Colon (tissue), 2 donors: ENCODE measurements at regions not wholly inside any gene's neighbourhood (a gene's known extent, or its start where the extent isn't known, plus 50 kb on each side); places are given as distances from the start of the nearest gene placed in this dataset.

Source experiments
- FAIRE-seq: peaks from 2 replicates; lab custom pipeline; 2012; peaks lifted over from hg19 to GRCh38; lab: Jason Lieb, UNC
- donor health status: control.
- donor health status: control.

GRCh38 chr7:155919391-155920067 lies 107.3 kb upstream of the SHH start:
- FAIRE-seq = no peak

- FAIRE-seq = no peak
Observed at GRCh38 chr7:155918720-155919390, 106.6 kb upstream of the SHH start.

DNA sequence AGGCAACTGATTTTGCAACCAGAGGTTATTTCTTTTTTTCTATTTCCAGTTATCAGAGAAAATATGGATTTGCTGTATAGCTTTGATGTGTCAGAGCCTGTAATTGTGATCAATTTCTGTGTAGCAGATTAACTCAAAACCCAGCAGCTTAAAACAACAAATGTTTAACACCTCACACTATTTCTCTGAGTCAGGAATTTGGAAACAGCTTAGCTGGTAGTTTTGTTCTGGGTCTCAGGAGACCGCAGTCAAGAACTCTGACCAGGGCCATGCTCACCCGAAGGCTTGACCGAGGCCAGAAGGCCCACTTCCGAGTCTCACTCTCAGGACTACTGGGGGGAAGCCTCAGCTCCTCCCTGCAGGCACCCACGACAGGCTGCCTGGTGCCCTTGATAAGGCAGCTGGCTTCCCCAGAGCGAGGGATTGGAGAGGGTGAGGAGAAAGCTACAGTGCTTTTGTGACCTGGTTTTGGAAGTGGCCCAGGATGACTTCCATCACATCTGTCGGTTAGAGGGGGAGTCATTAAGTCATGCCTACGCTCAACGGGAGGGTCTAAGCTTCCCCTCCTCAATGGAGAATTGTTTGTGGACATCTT lies 105.7 kb upstream of the SHH start:
- FAIRE-seq = no peak

DNA sequence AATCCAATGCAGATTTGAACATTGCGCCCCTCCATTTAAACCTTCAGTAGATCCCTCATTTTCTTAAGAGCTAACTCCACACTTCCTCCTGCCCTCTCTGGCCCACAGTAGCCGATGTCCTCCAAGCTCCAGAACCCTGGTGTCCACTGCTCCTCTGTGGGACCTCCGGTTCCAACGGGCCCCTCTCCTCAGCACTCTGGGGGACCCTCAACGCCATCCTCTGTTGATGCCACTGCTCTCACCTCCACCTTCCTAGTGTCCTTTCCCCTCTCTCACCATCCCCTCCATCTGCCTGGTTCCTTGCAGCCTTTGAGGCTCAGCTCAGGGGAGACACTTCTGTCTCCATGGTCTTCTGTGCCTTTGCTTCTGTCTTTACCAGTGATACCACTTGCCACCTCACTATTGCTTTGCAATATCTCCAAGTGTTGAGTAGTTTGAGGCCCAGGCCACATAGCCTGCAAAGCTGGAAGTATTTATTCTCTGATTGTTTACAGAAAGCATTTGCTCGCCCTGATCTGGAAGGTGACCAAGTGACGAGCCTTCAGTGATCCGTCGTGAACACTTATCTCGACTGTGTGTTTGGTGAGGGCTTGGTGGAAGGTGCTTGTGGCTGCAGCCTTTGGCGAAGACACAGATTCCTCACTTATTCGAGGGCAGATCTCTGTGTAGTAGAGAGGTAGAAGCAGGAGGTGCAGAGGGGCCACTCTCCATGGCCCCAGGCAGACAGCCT lies 104.8 kb upstream of the SHH start:
- no peak for FAIRE-seq

DNA sequence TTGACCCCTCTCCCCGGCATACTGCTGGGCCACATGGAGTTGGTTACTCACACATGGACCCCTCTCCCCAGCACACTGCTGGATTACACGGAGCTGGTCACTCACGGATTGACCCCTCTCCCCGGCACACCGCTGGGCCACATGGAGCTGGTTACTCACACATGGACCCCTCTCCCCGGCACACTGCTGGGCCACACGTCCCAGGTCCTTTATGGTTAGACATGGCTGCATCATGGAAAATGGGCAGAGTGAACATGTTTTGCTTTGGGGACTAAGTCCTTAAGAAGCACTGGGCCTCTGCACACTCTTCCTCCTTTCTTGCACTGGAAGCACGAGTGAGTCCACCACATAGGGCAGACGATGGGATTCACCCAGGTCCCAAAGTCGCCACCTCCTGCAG lies 102.1 kb upstream of the SHH start:
- FAIRE-seq = no peak

DNA sequence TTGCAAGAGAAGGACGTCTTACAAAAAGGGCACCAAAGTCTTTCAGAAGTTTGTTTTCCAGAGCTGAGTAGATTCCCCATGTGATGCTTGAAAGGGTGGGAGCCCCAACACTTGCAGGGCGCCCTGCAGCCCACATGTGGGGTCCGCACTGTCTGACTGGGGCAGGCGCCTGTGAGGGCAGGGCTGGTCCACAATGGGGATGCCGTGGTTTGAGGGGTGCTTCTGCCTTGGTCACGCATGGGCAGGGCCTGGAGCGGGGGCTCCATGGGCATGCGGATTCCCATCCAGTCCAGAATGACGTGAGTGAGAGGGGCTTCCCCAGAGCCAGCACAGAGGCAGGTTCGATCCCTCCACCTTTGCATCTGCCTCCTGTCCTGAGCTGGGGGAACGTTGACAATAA lies 101.5 kb upstream of the SHH start:
- no peak for FAIRE-seq

DNA sequence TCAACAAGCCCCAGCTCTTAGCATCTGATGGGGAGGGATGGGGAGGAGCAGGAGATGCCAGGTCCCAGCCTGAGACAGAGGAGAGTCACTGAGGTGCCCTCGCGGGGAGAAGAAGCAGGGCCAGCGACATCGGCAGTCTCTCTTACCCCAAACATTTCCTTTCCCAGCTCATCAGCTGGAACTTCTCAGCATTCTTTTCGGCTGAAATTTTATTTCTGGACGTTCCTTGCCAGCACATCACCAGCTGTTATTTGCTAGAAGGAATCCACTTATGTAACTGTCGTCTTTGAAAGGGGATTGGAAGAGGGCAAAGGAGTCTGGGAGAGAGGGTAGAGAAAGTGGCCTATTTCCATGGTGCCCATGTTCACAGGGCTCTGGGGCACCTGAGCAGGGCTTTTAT lies 101.0 kb upstream of the SHH start:
- no peak for FAIRE-seq

DNA sequence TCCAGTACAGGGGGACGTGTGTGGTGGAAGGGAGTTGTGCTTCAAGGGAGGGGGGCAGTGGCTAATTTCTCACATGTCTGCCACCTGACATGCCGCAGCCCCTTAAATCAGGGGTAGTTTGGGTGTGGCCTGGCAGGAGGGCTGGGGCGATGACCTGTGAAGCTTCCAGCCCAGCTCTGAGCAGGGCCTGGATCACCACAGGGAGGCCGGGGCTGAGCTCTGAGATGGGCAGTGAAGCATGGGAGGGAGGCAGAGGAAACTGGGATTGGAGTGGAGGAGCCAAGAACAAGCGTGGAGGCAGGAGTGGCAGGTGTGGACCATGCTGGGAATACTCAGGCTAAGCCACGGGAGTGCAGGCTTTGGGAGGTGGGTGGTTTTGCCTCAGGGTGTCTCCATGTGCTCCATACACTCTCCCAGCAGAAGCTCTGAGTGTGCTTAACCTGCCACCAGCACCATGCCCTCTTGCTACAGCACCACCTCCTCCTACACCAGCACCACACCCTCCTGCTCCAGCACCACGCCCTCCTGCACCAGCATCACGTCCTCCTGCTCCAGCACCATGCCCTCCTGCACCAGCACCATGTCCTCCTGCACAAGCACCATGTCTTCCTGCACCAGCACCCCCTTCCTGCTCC lies 99.3 kb upstream of the SHH start:
- FAIRE-seq = no peak

DNA sequence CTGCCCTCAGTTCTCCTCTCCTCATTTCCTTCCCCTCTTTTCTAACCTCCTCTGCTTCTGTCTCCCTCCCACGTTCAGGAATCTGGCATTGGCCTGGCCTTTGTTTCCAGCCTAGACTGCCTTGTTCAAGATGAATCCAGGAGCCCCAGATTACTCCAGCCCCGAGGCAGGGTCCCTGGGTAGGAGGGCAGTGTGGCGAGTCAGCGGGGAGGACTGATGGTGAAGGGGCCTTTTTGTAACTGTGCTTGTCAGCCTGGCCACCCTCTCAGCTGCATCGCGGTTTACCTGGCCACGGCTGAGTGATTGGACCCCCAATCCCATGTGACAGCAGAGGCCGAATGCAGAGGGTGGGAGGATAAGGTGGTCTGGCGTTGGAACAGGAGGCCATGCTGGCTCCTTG lies 96.1 kb upstream of the SHH start:
- no peak for FAIRE-seq

DNA sequence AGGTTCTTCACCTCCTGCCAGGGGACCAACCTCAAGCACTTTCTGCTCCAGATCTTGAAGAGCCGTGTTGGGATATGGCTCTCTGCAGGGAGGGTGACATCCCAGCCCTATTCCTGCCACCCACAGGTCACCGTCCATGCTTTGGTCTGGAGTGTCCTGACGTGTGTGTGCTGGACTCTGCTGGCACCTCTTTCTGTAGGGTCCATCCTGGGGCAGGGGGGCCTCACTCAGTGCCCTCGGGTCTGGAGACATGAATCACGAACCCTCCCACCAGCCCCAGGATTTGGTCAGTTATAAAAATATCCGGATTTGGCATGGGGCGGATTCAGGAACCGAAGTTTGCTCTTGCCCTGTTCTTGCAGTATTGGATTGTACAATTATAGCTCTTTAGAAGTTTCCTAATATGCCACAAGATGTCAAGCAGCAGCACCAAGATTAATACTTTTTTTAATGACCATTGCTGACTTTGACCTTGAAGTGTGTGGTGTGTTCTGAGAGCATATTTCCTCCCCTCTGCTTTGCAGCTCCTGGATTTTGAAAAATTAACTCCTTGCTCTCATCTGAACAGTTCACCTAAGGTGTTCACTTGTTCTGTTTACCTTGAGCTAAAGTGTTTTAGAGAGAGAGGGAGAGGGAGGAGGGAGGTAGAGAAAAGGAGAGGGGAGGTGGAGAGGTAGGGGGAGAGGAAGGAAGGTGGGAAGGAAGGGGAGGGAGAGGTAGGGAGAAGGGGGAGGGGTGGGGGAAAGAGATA lies 95.4 kb upstream of the SHH start:
- FAIRE-seq = no peak

DNA sequence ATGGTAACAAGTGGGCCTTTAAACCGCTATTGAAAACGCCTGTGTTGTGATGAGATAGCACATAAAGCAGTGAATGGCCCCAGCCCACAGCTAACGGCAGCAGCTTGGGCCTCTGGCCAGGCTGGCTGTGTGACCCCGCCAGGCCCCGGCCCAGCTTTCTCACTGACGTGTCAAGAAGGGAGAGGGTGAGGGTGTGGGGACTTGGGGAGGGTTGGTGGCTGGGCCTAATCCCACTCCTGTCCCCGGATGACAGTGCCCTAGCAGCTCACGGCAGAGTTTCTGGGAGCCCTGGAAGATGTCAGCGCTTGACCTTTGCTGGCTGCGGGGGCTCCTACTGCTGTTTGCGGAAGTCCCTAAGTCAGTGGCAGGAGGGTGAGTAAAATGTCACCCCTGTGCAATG lies 88.9 kb upstream of the SHH start:
- no peak for FAIRE-seq

GRCh38 chr7:155899596-155899995 lies 87.3 kb upstream of the SHH start:
- no peak for FAIRE-seq

DNA sequence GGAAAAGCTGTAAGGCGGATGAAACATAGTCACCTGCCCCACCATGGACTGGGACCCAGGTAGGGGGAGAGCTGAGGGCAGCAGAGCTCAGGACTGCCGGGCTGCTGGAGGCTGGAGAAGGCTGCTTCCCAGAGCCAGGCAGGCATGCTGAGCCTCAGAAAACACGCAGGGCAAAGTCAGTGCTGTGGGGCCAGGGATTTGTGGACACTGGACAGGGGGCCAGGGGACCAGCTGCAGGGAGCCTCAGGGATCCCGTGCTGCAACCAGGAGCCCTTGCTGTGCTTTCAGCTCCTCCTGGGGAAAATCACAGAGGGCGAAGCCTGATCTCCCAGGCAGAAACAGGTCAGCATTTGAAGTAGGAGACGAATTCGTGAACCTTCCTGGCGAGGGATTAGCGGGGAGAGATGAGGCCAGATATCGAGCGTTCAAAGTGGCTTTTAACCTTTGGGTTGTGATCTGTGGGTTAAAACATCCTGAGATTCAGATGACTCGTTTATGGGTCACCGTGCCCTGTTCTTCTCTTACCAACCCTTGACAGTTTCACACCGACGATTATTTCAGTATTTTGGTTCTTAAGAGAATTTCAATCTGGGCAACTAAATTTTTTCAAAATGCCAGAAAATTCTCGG lies 85.6 kb upstream of the SHH start:
- no peak for FAIRE-seq

GRCh38 chr7:155896531-155897263 lies 84.4 kb upstream of the SHH start:
- no peak for FAIRE-seq

- FAIRE-seq = no peak
Observed at GRCh38 chr7:155893664-155894063, 81.4 kb upstream of the SHH start.

DNA sequence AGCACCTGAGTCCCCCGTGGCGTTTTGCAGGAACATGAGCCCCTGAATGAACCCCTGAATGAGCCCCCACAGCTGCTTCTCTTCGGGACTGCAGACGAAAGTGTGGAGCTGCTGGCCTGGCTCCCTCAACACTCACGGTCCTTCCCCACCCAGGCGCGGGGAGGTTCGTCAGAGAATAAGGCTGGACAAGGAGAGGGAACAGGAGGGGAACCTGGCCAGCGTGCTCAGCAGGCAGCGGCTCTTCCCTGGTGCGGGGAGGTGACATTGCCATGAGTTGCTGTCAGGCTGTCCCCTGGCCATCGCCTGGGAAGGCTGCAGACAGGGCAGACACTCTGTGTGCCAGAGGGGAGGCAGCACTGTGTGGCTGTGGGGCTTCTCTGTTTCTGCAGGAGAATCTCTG lies 80.9 kb upstream of the SHH start:
- no peak for FAIRE-seq

DNA sequence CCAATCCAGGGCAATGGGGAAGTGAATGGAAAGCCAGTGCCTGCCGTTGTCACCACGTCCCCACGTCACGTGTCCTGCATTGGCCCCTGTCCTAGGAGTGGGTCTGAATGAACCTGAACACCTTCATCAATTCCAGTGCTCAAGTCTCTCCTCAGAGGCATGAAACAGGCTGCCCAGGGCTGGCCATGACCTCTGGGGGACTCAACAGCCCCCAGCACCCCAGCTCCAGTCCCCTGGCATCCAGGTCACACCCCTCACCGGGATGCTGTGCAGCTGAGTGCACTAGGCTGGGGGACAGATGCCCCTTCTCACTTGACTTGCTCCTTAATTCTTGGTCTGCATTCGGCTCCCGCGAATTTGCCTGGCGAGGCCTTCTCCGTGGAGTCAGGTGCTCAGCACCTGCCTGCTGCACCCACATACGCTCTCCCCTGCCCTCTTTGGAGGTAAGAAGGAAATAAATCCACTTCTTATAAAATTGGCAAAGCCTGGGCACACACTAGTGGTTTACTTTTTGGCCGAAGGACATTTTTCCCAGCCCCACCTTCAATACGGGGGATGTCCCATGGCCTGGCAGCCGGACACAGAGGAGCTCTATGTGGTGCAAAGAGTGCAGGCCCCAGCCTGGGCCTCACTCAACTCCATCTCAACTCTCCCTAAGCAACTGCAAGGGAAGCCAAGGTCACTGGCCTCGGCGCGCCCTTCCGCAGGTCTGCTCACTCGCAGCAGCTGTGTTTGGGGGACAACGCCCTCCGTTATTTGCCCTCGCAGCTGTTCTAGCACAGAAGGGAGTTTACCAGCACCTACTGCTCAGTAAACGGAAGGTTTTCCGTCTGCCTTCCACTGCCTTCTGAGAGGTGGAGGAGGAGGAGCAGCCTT lies 77.6 kb upstream of the SHH start:
- FAIRE-seq = no peak

DNA sequence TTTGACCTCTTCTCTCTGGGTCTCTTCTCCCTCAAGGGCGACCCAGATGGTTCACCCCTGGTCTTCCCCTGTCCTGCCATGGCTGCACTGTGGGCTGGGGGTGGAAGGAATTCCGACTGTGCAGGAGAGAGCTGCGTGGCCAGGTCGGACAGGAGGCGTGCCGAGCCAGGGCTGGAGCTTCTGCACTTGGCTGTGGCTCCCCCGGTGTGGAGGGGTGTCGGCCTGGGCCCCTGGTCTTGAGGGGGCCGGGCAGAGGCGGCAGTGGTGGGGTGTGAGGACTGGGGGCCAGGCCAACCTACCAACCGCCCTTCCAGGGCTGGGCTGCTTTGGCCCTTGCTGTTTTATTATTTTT lies 74.9 kb upstream of the SHH start:
- FAIRE-seq = no peak

- no peak for FAIRE-seq
Observed at GRCh38 chr7:155886391-155887173, 74.3 kb upstream of the SHH start.
